ENCODE measurements at regions not wholly inside any gene's neighbourhood (a gene's known extent, or its start where the extent isn't known, plus 50 kb on each side); places are given as distances from the start of the nearest gene placed in this dataset.

- TF ChIP-seq YY1 (IDR thresholded peaks at IDR 0.05) (no peak), GABPA (IDR thresholded peaks at IDR 0.05 in 1 of 2, conservative IDR thresholded peaks at IDR 0.05 in 1 of 2) (no peak), EGR1 (IDR thresholded peaks at IDR 0.05; ENCODE audit: low read depth in 2 of 2) (no peak), RAD21 (IDR thresholded peaks at IDR 0.05) (no peak), JUND (IDR thresholded peaks at IDR 0.05) (no peak), HNF4G (IDR thresholded peaks at IDR 0.05) (no peak), HNF4A (conservative IDR thresholded peaks at IDR 0.05) (no peak), FOXA2 (IDR thresholded peaks at IDR 0.05) (no peak), MAX (IDR thresholded peaks at IDR 0.05) (no peak), CTCF (IDR thresholded peaks at IDR 0.05; ENCODE audit: low read depth, low read length, missing input control) (no peak), ATF3 (IDR thresholded peaks at IDR 0.05) (no peak), TAF1 (conservative IDR thresholded peaks at IDR 0.05) (no peak)
- H3K27ac ChIP-seq (ENCODE audit: low read depth in 1 of 2, low read length in 2 of 2) = no peak overlapping the region
- H3K27me3 ChIP-seq (ENCODE audit: control insufficient read depth in 4 of 4, insufficient read depth in 4 of 4, low read length in 3 of 4) = no peaks in the 10 kb centered on the region
- H3K36me3 ChIP-seq (ENCODE audit: control insufficient read depth in 4 of 4, insufficient read depth in 3 of 4, low read depth in 1 of 4, low read length in 3 of 4) = no peaks in the 10 kb centered on the region
- H3K9ac ChIP-seq (ENCODE audit: low read depth in 1 of 2, low read length in 2 of 2) = no peak overlapping the region
- WGBS = 73% methylated on average over 3 of the region's 3 CpGs
- no peaks in the 10 kb centered on the region for H3K4me1 ChIP-seq (ENCODE audit: control insufficient read depth in 4 of 4, insufficient read depth in 4 of 4, low read length in 3 of 4)
- H3K4me3 ChIP-seq (ENCODE audit: low read depth in 1 of 3, low read length in 3 of 3) = no peak overlapping the region
- no peak for DNase-seq (ENCODE audit: low spot score)
- H3K9me3 ChIP-seq (ENCODE audit: control insufficient read depth in 4 of 4, low read length in 3 of 4) = no peaks in the 10 kb centered on the region
Measured at GRCh38 chr2:128547667-128548066, 229.0 kb upstream of the HS6ST1 start.

- 97% methylated on average over 9 of the region's 9 CpGs for WGBS
- no peak for DNase-seq (ENCODE audit: low spot score)
- Histone ChIP-seq H3K36me3 (ENCODE audit: control insufficient read depth in 4 of 4, insufficient read depth in 3 of 4, low read depth in 1 of 4, low read length in 3 of 4) (no peaks in the 10 kb centered on the region), H3K27ac (ENCODE audit: low read depth in 1 of 2, low read length in 2 of 2) (no peak overlapping the region), H3K27me3 (ENCODE audit: control insufficient read depth in 4 of 4, insufficient read depth in 4 of 4, low read length in 3 of 4) (no peaks in the 10 kb centered on the region), H3K4me1 (ENCODE audit: control insufficient read depth in 4 of 4, insufficient read depth in 4 of 4, low read length in 3 of 4) (no peaks in the 10 kb centered on the region), H3K4me3 (ENCODE audit: low read depth in 1 of 3, low read length in 3 of 3) (no peak overlapping the region), H3K9me3 (ENCODE audit: control insufficient read depth in 4 of 4, low read length in 3 of 4) (no peaks in the 10 kb centered on the region), H3K9ac (ENCODE audit: low read depth in 1 of 2, low read length in 2 of 2) (no peak overlapping the region)
- TF ChIP-seq SP1 (IDR thresholded peaks at IDR 0.05) (no peak), HNF4G (IDR thresholded peaks at IDR 0.05) (no peak), JUND (IDR thresholded peaks at IDR 0.05) (no peak), EGR1 (IDR thresholded peaks at IDR 0.05; ENCODE audit: low read depth in 2 of 2) (no peak), TAF1 (conservative IDR thresholded peaks at IDR 0.05) (no peak), HNF4A (conservative IDR thresholded peaks at IDR 0.05) (no peak), FOXA2 (IDR thresholded peaks at IDR 0.05) (no peak), MAX (IDR thresholded peaks at IDR 0.05) (no peak), NR2F2 (IDR thresholded peaks at IDR 0.05) (no peak), FOXA1 (IDR thresholded peaks at IDR 0.05) (no peak), GABPA (IDR thresholded peaks at IDR 0.05 in 1 of 2, conservative IDR thresholded peaks at IDR 0.05 in 1 of 2) (no peak), ZBTB33 (IDR thresholded peaks at IDR 0.05) (no peak)
Measured at GRCh38 chr2:128548461-128548891, 229.8 kb upstream of the HS6ST1 start.

All from liver (tissue), 8 donors.